Psoas muscle (tissue), 7 donors: ENCODE measurements at regions not wholly inside any gene's neighbourhood (a gene's known extent, or its start where the extent isn't known, plus 50 kb on each side); places are given as distances from the start of the nearest gene placed in this dataset.

ENCODE experiments used
- ATAC-seq, 4 donors: fragments of 200-7000 bp; cut with Tn5 transposase; one replicate each; pipeline ENCODE4 v1.9.1; 2020; ENCODE audit warnings: moderate library complexity in 3 of 4, mild to moderate bottlenecking in 2 of 4
- DNase-seq, 2 donors: peaks; one replicate each; pipeline ENCODE4 v3.0.0-alpha.2; 2020
- H3K27ac ChIP-seq: fragments of 200-600 bp; one replicate; pipeline ENCODE4 v1.8.0; 2022
- H3K27me3 ChIP-seq, 3 donors: fragments of 200-600 bp in 1 of 3; one replicate each; pipeline versions ENCODE4 v1.6.1 to v1.8.0; 2013 to 2022; ENCODE audit warnings: low read length in 2 of 3, mild to moderate bottlenecking in 2 of 3, moderate library complexity in 1 of 3; ENCODE audit not compliant: insufficient read depth in 3 of 3
- H3K36me3 ChIP-seq, 2 donors: fragments of 200-600 bp in 1 of 2; one replicate each; pipeline versions ENCODE4 v1.6.1 to v1.8.0; 2013 to 2022; ENCODE audit warnings: low read depth in 1 of 2, mild to moderate bottlenecking in 1 of 2, moderate library complexity in 1 of 2; ENCODE audit not compliant: insufficient read depth in 1 of 2
- H3K4me1 ChIP-seq: fragments of 200-600 bp; one replicate; pipeline ENCODE4 v1.8.0; 2022
- H3K4me3 ChIP-seq: fragments of 200-600 bp; one replicate; pipeline ENCODE4 v1.8.0; 2022; ENCODE audit warnings: mild to moderate bottlenecking
- H3K9me3 ChIP-seq: fragments of 200-600 bp; one replicate; pipeline ENCODE4 v1.8.0; 2022
- whole genome bisulfite sequencing, 3 donors: extraction: QIAGEN DNeasy Blood & Tissue Kit; methylation state at CpG; one replicate each; pipeline versions ENCODE4 v1.1.6 to v1.1.7; 2013; 5-methylcytosine and 5-hydroxymethylcytosine counted together
- intact Hi-C, 2 donors: fragments of 100-400 bp; cut with DNase I; formaldehyde crosslinking; loops; one replicate each; pipeline versions ENCODE4 v1.11.0 to v1.14.2; 2022
- TF ChIP-seq, protein P1 (sequence below): fragments of 200-600 bp; IDR thresholded peaks from one replicate; pipeline ENCODE4 v1.8.0; 2022; ENCODE audit warnings: antibody characterized with exemption
- donor health status: healthy with polysubstance abuse.
- donor health status: DM: no; HTN: no; CAD: no; lungs with moderate emphysema.
- donor health status: Bipolar disorder and iron deficiency.
- donor health status: healthy.
- donor health status: DM: yes; HTN: yes; CAD: no.
- donor health status: DM: no; HTN: no; CAD: no.
- donor health status: DM: yes; HTN: yes; CAD: no.

DNA sequence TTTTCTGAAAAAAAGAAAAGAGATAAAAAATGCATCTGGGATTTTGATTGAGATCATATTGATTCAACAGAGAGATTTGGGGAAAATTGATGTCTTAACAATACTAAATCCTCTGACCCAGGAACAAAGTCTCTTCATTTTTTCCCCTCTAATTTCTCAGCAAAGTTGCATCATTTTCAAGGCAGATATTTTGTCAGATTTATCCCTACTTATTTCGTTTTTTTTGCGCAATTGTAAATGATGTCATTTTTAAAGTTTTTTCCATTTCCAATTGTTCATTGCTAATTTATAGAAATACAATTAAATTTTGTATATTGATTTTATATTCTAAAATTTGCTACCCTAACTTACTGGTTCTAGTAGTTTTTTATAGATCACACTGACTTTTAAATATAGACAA lies 97.7 kb upstream of the TMEM170B start:
- H3K4me3 ChIP-seq: no peak overlapping the region
- H3K4me1 ChIP-seq: peaks cover under 1% of the 10 kb centered on the region
- TF ChIP-seq, protein P1, sequence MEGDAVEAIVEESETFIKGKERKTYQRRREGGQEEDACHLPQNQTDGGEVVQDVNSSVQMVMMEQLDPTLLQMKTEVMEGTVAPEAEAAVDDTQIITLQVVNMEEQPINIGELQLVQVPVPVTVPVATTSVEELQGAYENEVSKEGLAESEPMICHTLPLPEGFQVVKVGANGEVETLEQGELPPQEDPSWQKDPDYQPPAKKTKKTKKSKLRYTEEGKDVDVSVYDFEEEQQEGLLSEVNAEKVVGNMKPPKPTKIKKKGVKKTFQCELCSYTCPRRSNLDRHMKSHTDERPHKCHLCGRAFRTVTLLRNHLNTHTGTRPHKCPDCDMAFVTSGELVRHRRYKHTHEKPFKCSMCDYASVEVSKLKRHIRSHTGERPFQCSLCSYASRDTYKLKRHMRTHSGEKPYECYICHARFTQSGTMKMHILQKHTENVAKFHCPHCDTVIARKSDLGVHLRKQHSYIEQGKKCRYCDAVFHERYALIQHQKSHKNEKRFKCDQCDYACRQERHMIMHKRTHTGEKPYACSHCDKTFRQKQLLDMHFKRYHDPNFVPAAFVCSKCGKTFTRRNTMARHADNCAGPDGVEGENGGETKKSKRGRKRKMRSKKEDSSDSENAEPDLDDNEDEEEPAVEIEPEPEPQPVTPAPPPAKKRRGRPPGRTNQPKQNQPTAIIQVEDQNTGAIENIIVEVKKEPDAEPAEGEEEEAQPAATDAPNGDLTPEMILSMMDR: no peak
- no peak overlapping the region for H3K27ac ChIP-seq
- no peaks in the 10 kb centered on the region for H3K9me3 ChIP-seq
- no peak for DNase-seq
- ATAC-seq: no peak
- no peaks in the 10 kb centered on the region for H3K36me3 ChIP-seq
- intact Hi-C loops: no loop called here
- peaks cover 0 to 1% (median 0%) of the 10 kb centered on the region in 3 donors for H3K27me3 ChIP-seq
- 84 to 90% (median 86%) methylated on average over 2 of the region's 2 CpGs for WGBS, 3 donors

DNA sequence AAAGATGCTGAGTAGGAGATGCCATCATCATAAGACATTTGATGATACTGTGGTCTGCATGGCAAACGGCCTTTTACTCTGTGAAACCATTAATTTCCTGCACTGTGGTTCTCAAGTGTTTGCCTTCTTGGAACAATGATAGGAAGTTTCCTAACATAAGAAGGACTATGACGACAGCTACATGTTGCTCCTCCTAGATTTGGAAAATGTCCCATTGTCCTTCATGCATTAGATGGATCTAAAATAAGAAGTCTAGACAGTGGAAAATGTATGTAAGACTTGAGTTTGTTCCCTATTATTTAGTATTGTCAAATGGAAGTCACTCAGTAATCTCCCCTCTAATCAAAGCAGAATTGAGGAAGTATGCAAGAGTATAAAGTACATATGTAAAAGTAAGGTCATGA lies 98.5 kb upstream of the TMEM170B start:
- intact Hi-C loops: no loop called here
- Histone ChIP-seq H3K27ac (peak overlapping the region; percentile 42), H3K27me3 (peaks cover 0 to 1% (median 0%) of the 10 kb centered on the region in 3 donors), H3K4me1 (peaks cover 8% of the 10 kb centered on the region), H3K4me3 (no peak overlapping the region), H3K36me3 (no peaks in the 10 kb centered on the region), H3K9me3 (no peaks in the 10 kb centered on the region)
- TF ChIP-seq, protein P1: no peak
- ATAC-seq (peak in 1 of 4 donors; percentile 27), DNase-seq (no peak)
- WGBS, 3 donors: 21 to 41% (median 27%) methylated on average over 2 of the region's 2 CpGs

DNA sequence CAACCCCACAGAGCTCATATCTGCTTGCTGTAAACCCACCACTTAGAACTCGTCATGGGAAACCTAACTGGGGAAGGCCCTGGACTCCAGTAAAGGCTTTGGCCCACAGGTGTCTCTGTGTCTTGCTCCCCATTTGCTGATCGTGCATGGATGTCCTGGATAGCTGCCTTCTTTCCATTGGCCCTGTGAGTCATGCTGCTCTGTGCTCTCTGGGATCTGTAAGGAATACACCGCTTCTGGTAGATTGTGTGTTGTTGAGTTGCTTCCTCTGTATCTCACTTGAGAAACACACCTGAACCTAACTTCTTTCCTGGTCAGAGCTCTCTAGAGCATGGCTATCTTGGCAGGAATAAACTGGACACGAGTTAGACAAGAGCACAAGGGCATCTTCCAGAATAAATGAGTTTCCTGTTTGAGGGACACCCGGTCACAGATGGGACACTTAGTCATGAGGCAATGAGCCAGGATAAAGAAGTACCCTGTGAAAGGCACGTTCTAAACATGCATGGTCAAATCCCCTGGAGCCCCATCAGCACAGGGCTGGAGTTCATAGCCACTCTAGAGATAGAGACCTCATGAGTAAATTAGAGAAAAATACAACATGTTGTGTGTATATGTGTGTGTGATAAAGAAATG lies 99.6 kb upstream of the TMEM170B start:
- H3K27ac ChIP-seq: peak overlapping the region; percentile 42
- DNase-seq: no peak
- no peaks in the 10 kb centered on the region for H3K36me3 ChIP-seq
- intact Hi-C loops: no loop called here
- H3K4me1 ChIP-seq: peaks cover 19% of the 10 kb centered on the region
- peaks cover 0 to 1% (median 0%) of the 10 kb centered on the region in 3 donors for H3K27me3 ChIP-seq
- TF ChIP-seq, protein P1: no peak
- WGBS, 3 donors: 40 to 47% (median 41%) methylated on average over 6 of the region's 6 CpGs
- no peak overlapping the region for H3K4me3 ChIP-seq
- H3K9me3 ChIP-seq: no peaks in the 10 kb centered on the region
- ATAC-seq: peak in 3 of 4 donors; percentile 39 to 44 (median 44)

DNA sequence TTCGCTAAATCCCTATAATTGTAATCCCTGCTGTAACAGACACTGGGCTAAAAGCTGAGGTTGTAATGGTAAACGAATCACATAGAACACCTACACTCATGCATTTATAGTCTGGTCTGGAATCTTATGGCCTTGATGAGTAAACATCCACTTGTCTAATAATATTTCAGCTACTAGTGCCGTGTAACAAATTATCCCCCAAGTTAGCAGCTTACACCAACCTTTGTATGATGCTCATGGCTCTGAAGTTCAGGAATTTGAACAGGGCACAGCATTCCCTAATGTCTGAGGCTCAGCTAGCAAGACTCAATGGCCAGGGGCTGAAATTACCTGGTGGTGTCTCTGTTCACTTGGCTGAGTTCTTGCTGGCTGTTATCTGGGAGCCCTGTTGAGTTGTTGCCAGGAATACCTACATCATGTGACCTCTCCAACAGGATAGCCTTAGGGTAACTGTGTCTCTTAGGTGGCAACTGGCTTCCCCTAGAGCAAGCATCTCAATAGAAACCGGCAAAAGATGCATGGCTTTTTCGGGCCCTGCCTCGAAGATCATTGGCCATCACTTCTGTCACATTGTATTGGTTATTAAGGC lies 100.9 kb upstream of the TMEM170B start:
- no peak overlapping the region for H3K4me3 ChIP-seq
- TF ChIP-seq, protein P1: no peak
- H3K36me3 ChIP-seq: no peaks in the 10 kb centered on the region
- no peaks in the 10 kb centered on the region for H3K9me3 ChIP-seq
- 92 to 96% (median 94%) methylated on average over 6 of the region's 6 CpGs for WGBS, 3 donors
- DNase-seq: no peak
- intact Hi-C loops: no loop called here
- H3K27ac ChIP-seq: no peak overlapping the region
- H3K4me1 ChIP-seq: peaks cover 23% of the 10 kb centered on the region
- H3K27me3 ChIP-seq: peaks cover 0 to 1% (median 0%) of the 10 kb centered on the region in 3 donors
- ATAC-seq: no peak
